IMR-90 (cell line): ENCODE measurements at regions not wholly inside any gene's neighbourhood (a gene's known extent, or its start where the extent isn't known, plus 50 kb on each side); places are given as distances from the start of the nearest gene placed in this dataset.

ENCODE experiments used
- ATAC-seq: fragments of 200-7000 bp; cut with Tn5 transposase; 2 replicates; pipeline ENCODE4 v1.9.1; 2020; ENCODE audit warnings: low read depth, mild to moderate bottlenecking, moderate library complexity
- BruUV-seq: library from RNA; stranded (reverse); fragments of 400-500 nt; replicated peaks from 2 replicates; lab custom pipeline; 2021; lab: Mats Ljungman, UMichigan
- CTCF ChIA-PET: fragments of 300-600 bp; formaldehyde crosslinking; extraction: SDS; loops from one replicate; lab custom pipeline; 2021; ENCODE audit warnings: antibody characterized with exemption; lab: Yijun Ruan, JAX
- POLR2A ChIA-PET: fragments of 300-600 bp; sonication (Branson Sonifier 250); formaldehyde crosslinking; loops from one replicate; lab custom pipeline; 2022; ENCODE audit warnings: antibody characterized with exemption; ENCODE audit not compliant: unreplicated experiment; lab: Charles Lee
- DNase-seq: peaks from one replicate; pipeline ENCODE4 v3.0.0; 2013
- H2AFZ ChIP-seq: replicated peaks from 2 replicates; pipeline ENCODE3; 2013; ENCODE audit warnings: low read length, mild to moderate bottlenecking; ENCODE audit not compliant: poor library complexity
- H2AK5ac ChIP-seq: 2 replicates; pipeline ENCODE4 v1.6.1; 2013; ENCODE audit warnings: low read depth, low read length, inconsistent platforms
- H2AK9ac ChIP-seq: replicated peaks from 2 replicates; pipeline ENCODE3; 2013; ENCODE audit warnings: mild to moderate bottlenecking, low read depth, low read length, moderate library complexity; ENCODE audit not compliant: poor library complexity
- H2BK120ac ChIP-seq: 2 replicates; pipeline ENCODE4 v1.6.1; 2013; ENCODE audit warnings: low read depth, low read length, inconsistent platforms
- H2BK15ac ChIP-seq: 3 replicates; pipeline ENCODE4 v1.6.1; 2013; ENCODE audit warnings: low read depth, low read length, inconsistent platforms
- H2BK20ac ChIP-seq: 2 replicates; pipeline ENCODE4 v1.6.1; 2013; ENCODE audit warnings: low read depth, mild to moderate bottlenecking, inconsistent platforms, low read length, moderate library complexity
- H2BK5ac ChIP-seq: 2 replicates; pipeline ENCODE4 v1.6.1; 2013; ENCODE audit warnings: mild to moderate bottlenecking, low read depth, low read length, inconsistent platforms; ENCODE audit not compliant: poor library complexity, severe bottlenecking
- H3K14ac ChIP-seq: replicated peaks from 2 replicates; pipeline ENCODE4 v1.6.1; 2013; ENCODE audit warnings: low read depth, low read length, inconsistent platforms
- H3K18ac ChIP-seq: 2 replicates; pipeline ENCODE4 v1.6.1; 2013; ENCODE audit warnings: low read depth, low read length, control low read depth
- H3K23ac ChIP-seq: 2 replicates; pipeline ENCODE4 v1.6.1; 2013; ENCODE audit warnings: low read depth, low read length, inconsistent platforms
- H3K27ac ChIP-seq: 2 replicates; pipeline ENCODE4 v1.5.1; 2013; ENCODE audit warnings: mild to moderate bottlenecking, control low read depth, low read length; ENCODE audit not compliant: insufficient read depth
- H3K27me3 ChIP-seq: 2 replicates; pipeline ENCODE4 v1.6.1; 2013; ENCODE audit warnings: low read length; ENCODE audit not compliant: control insufficient read depth, insufficient read depth
- H3K36me3 ChIP-seq: 2 replicates; pipeline ENCODE4 v1.6.1; 2013; ENCODE audit warnings: low read length, mixed read lengths; ENCODE audit not compliant: control insufficient read depth, insufficient read depth
- H3K4ac ChIP-seq: 2 replicates; pipeline ENCODE4 v1.6.1; 2013; ENCODE audit warnings: low read depth, low read length, inconsistent platforms
- H3K4me1 ChIP-seq: 2 replicates; pipeline ENCODE4 v1.6.1; 2013; ENCODE audit warnings: low read length, mixed read lengths; ENCODE audit not compliant: control insufficient read depth, insufficient read depth
- H3K4me2 ChIP-seq: 2 replicates; pipeline ENCODE4 v1.6.1; 2013; ENCODE audit warnings: low read depth, mild to moderate bottlenecking, control low read depth, low read length, moderate library complexity
- H3K4me3 ChIP-seq: 2 replicates; pipeline ENCODE4 v1.5.1; 2013; ENCODE audit warnings: low read depth, mild to moderate bottlenecking, control low read depth, low read length, moderate library complexity; ENCODE audit not compliant: insufficient read depth
- H3K56ac ChIP-seq: 2 replicates; pipeline ENCODE4 v1.6.1; 2013; ENCODE audit warnings: low read length, inconsistent platforms; ENCODE audit not compliant: insufficient read depth; ENCODE audit errors: extremely low read depth
- H3K79me1 ChIP-seq, 2 experiments: 2 replicates each; pipeline ENCODE4 v1.6.1; 2013; ENCODE audit warnings: low read length in 2 of 2, inconsistent platforms in 1 of 2, low read depth in 1 of 2
- H3K9ac ChIP-seq: 2 replicates; pipeline ENCODE4 v1.6.1; 2013; ENCODE audit warnings: low read depth, low read length, control low read depth
- H3K9me1 ChIP-seq: 2 replicates; pipeline ENCODE4 v1.6.1; 2013; ENCODE audit warnings: low read length, inconsistent platforms; ENCODE audit not compliant: insufficient read depth
- H3K9me3 ChIP-seq: 2 replicates; pipeline ENCODE4 v1.6.1; 2013; ENCODE audit warnings: low read length; ENCODE audit not compliant: control insufficient read depth, insufficient read depth
- H4K20me1 ChIP-seq: 2 replicates; pipeline ENCODE4 v1.6.1; 2013; ENCODE audit warnings: low read length, inconsistent platforms; ENCODE audit not compliant: insufficient read depth
- H4K5ac ChIP-seq: 2 replicates; pipeline ENCODE4 v1.6.1; 2013; ENCODE audit warnings: mild to moderate bottlenecking, low read depth, low read length, control low read depth
- H4K8ac ChIP-seq, 2 experiments: 2 replicates each; pipeline ENCODE4 v1.6.1; 2013; ENCODE audit warnings: low read depth in 2 of 2, low read length in 2 of 2, control low read depth in 1 of 2, inconsistent platforms in 1 of 2
- H4K91ac ChIP-seq: 2 replicates; pipeline ENCODE4 v1.6.1; 2013; ENCODE audit warnings: low read depth, low read length, inconsistent platforms; ENCODE audit not compliant: insufficient read depth
- CEBPB ChIP-seq: IDR thresholded peaks from 2 replicates; pipeline ENCODE4 v1.6.1; 2012; ENCODE audit warnings: low read depth, low read length, improper control_type of control experiment
- CHD1 ChIP-seq: IDR thresholded peaks from 2 replicates; pipeline ENCODE4 v1.6.1; 2012; ENCODE audit warnings: low read depth, low read length, improper control_type of control experiment
- CTCF ChIP-seq: conservative IDR thresholded peaks from 2 replicates; pipeline ENCODE4 v1.5.1; 2012; ENCODE audit warnings: mild to moderate bottlenecking, low read depth, low read length, improper control_type of control experiment
- ELK1 ChIP-seq: fragments of 150-350 bp; IDR thresholded peaks from 2 replicates; pipeline ENCODE4 v1.6.1; 2016; ENCODE audit warnings: low read depth, mild to moderate bottlenecking, low read length, moderate library complexity, borderline replicate concordance
- FOS ChIP-seq: fragments of 150-350 bp; IDR thresholded peaks from 2 replicates; pipeline ENCODE4 v1.6.1; 2016; ENCODE audit warnings: low read depth, low read length
- MAZ ChIP-seq: IDR thresholded peaks from 2 replicates; pipeline ENCODE4 v1.6.1; 2012; ENCODE audit warnings: low read depth, mild to moderate bottlenecking, low read length, improper control_type of control experiment, moderate library complexity, borderline replicate concordance
- MXI1 ChIP-seq: IDR thresholded peaks from 2 replicates; pipeline ENCODE4 v1.6.1; 2012; ENCODE audit warnings: low read depth, mild to moderate bottlenecking, low read length, moderate library complexity, borderline replicate concordance
- NFE2L2 ChIP-seq: fragments of 150-350 bp; IDR thresholded peaks from 2 replicates; pipeline ENCODE4 v1.6.1; 2016; ENCODE audit warnings: low read depth, mild to moderate bottlenecking, low read length
- RAD21 ChIP-seq: IDR thresholded peaks from 2 replicates; pipeline ENCODE4 v1.6.1; 2012; ENCODE audit warnings: low read length, improper control_type of control experiment
- RFX5 ChIP-seq: IDR thresholded peaks from 2 replicates; pipeline ENCODE4 v1.8.0; 2012; ENCODE audit warnings: low read depth, mild to moderate bottlenecking, low read length, moderate library complexity
- SMC3 ChIP-seq: fragments of 150-350 bp; IDR thresholded peaks from 2 replicates; pipeline ENCODE4 v1.6.1; 2016; ENCODE audit warnings: low read depth, mild to moderate bottlenecking, antibody characterized with exemption, low read length, moderate library complexity
- USF2 ChIP-seq: fragments of 150-350 bp; IDR thresholded peaks from 2 replicates; pipeline ENCODE4 v1.6.1; 2017; ENCODE audit warnings: mild to moderate bottlenecking, antibody characterized with exemption, low read length, low read depth
- WGBS, 2 experiments: methylation state at CpG; one replicate each; pipeline versions ENCODE4 v1.1.5 to v1.1.7; 2013; ENCODE audit warnings: missing lambda C conversion rate in 2 of 2; ENCODE audit not compliant: insufficient read length in 1 of 2; ENCODE audit errors: extremely low coverage in 2 of 2; 5-methylcytosine and 5-hydroxymethylcytosine counted together
- dilution Hi-C: fragments of 300-500 bp; cut with HindIII; formaldehyde crosslinking; loops from one replicate; pipeline ENCODE4 v1.14.3; 2018; ENCODE audit warnings: low sequenced_read_pairs; ENCODE audit not compliant: unreplicated experiment
- in situ Hi-C: fragments of 300-500 bp; cut with MboI; formaldehyde crosslinking; loops from 3 replicates; pipeline ENCODE4 v1.14.3; 2019; ENCODE audit warnings: low sequenced_read_pairs, inconsistent platforms, mixed read lengths
- intact Hi-C: fragments of 100-400 bp; cut with micrococcal nuclease; formaldehyde crosslinking; loops from 2 replicates; pipeline ENCODE4 v1.10.0; 2022

GRCh38 chr11:76263657-76264056 is 57.4 kb upstream of the WNT11 start:
- H3K79me1 ChIP-seq = no peaks in the 10 kb centered on the region
- DNase-seq (no peak), ATAC-seq (no peak)
- H2AFZ ChIP-seq = no peak overlapping the region
- H3K18ac ChIP-seq = no peak overlapping the region
- H4K8ac ChIP-seq = no peak overlapping the region
- H2AK9ac ChIP-seq = no peak overlapping the region
- no peak overlapping the region for H3K4me2 ChIP-seq
- intact Hi-C loops = no loop called here
- no CpG with 5 or more reads among the region's 4 CpGs for WGBS, 2 experiments
- H2BK5ac ChIP-seq = no peak overlapping the region
- no peak overlapping the region for H2BK120ac ChIP-seq
- H4K20me1 ChIP-seq = peaks cover 4% of the 10 kb centered on the region; the same call in 1 of the 2 replicates
- in situ Hi-C loops = no loop called here
- H3K27ac ChIP-seq = no peak overlapping the region
- no peak overlapping the region for H4K5ac ChIP-seq
- 0 out of 2 replicates have a peak, but pooled peaks cover 5% of the 10 kb centered on the region for H3K9me1 ChIP-seq
- no peak overlapping the region for H3K4me3 ChIP-seq
- ChIA-PET POLR2A (no interaction called here), CTCF (no interaction called here)
- no peak overlapping the region for H4K91ac ChIP-seq
- no peak overlapping the region for H3K23ac ChIP-seq
- no peak for TF ChIP-seq CEBPB
- no peak for TF ChIP-seq MAZ
- TF ChIP-seq FOS = no peak
- no peak for TF ChIP-seq ELK1
- TF ChIP-seq MXI1 = no peak
- TF ChIP-seq SMC3 = no peak
- no peak for TF ChIP-seq NFE2L2
- TF ChIP-seq CTCF = no peak
- no peak for TF ChIP-seq RAD21
- TF ChIP-seq CHD1 = no peak
- no peak for TF ChIP-seq RFX5
- no peak for TF ChIP-seq USF2
- H2AK5ac ChIP-seq = no peak overlapping the region
- no peak overlapping the region for H2BK20ac ChIP-seq
- no peaks in the 10 kb centered on the region for H3K36me3 ChIP-seq
- BruUV-seq = no TSS peak
- peaks cover 73% of the 10 kb centered on the region for H3K27me3 ChIP-seq
- no peaks in the 10 kb centered on the region for H3K9me3 ChIP-seq
- no peak overlapping the region for H3K14ac ChIP-seq
- no peak overlapping the region for H3K56ac ChIP-seq
- H3K4me1 ChIP-seq = peaks cover 8% of the 10 kb centered on the region
- dilution Hi-C loops = no loop called here
- no peak overlapping the region for H3K9ac ChIP-seq
- no peak overlapping the region for H2BK15ac ChIP-seq
- H3K4ac ChIP-seq = no peak overlapping the region
